WTC11 (cell line): ENCODE measurements at regions not wholly inside any gene's neighbourhood (a gene's known extent, or its start where the extent isn't known, plus 50 kb on each side); places are given as distances from the start of the nearest gene placed in this dataset.

Source experiments
- CTCF ChIP-seq: fragments of 200-600 bp; IDR thresholded peaks from 2 replicates; pipeline ENCODE4 v1.8.0; 2022; ENCODE audit warnings: antibody characterized with exemption
- TF ChIP-seq, protein P1 (sequence below): sonication (generic); formaldehyde crosslinking; IDR thresholded peaks from 2 replicates; pipeline ENCODE4 v1.8.0; 2023; ENCODE audit warnings: mild to moderate bottlenecking, missing genetic modification reagents

DNA sequence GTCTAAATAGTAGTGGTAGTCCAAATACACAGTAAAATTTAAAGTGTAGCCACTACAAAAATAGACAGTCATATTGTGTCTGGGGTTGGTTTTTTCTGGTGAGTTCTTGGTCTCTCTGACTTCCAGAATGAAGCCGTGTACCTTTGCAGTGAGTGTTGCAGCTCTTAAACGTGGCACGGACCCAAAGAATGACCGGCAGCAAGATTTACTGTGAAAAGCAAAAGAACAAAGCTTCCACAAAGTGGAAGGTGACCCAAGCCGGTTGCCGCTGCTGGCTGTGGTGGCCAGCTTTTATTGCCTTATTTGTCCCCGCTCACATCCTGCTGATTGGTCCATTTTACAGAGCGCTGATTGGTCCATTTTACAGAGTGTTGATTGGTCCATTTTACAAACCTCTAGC lies 188.7 kb downstream of the ZNF608 start:
- no peak for TF ChIP-seq CTCF
- TF ChIP-seq, protein P1, sequence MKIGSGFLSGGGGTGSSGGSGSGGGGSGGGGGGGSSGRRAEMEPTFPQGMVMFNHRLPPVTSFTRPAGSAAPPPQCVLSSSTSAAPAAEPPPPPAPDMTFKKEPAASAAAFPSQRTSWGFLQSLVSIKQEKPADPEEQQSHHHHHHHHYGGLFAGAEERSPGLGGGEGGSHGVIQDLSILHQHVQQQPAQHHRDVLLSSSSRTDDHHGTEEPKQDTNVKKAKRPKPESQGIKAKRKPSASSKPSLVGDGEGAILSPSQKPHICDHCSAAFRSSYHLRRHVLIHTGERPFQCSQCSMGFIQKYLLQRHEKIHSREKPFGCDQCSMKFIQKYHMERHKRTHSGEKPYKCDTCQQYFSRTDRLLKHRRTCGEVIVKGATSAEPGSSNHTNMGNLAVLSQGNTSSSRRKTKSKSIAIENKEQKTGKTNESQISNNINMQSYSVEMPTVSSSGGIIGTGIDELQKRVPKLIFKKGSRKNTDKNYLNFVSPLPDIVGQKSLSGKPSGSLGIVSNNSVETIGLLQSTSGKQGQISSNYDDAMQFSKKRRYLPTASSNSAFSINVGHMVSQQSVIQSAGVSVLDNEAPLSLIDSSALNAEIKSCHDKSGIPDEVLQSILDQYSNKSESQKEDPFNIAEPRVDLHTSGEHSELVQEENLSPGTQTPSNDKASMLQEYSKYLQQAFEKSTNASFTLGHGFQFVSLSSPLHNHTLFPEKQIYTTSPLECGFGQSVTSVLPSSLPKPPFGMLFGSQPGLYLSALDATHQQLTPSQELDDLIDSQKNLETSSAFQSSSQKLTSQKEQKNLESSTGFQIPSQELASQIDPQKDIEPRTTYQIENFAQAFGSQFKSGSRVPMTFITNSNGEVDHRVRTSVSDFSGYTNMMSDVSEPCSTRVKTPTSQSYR (CRISPR knock-in tag) = no peak
